A549 (cell line): ENCODE measurements at regions not wholly inside any gene's neighbourhood (a gene's known extent, or its start where the extent isn't known, plus 50 kb on each side); places are given as distances from the start of the nearest gene placed in this dataset.
"Not testable (repeated sequence)": the region's sequence is repeated elsewhere in the genome, so short reads cannot be mapped to it uniquely, and the experiment has no call there.

ENCODE experiments used
- ATAC-seq, 2 experiments: fragments of 200-7000 bp in 1 of 2; fragments of >200 bp in 1 of 2; cut with Nextera tagmentation in 1 of 2; cut with Tn5 transposase in 1 of 2; 3 replicates each; pipeline versions ENCODE4 v1.8.0 to v1.9.1; 2018 to 2020; ENCODE audit warnings: mild to moderate bottlenecking in 1 of 2, moderate library complexity in 1 of 2
- CTCF ChIA-PET: fragments of 300-600 bp; sonication (Branson Sonifier 250); formaldehyde crosslinking; extraction: SDS; loops from one replicate; lab custom pipeline; 2021; ENCODE audit warnings: antibody characterized with exemption, inconsistent platforms; lab: Yijun Ruan, JAX
- POLR2A ChIA-PET: fragments of 350-600 bp; formaldehyde crosslinking; extraction: SDS; loops from one replicate; lab custom pipeline; 2021; ENCODE audit warnings: antibody characterized with exemption, inconsistent platforms; lab: Yijun Ruan, JAX
- DNase-seq, 2 experiments: peaks; one replicate each; pipeline versions ENCODE4 v3.0.0 to v3.0.0-alpha.2; 2011 to 2016; ENCODE audit warnings: low read depth in 1 of 2, low spot score in 1 of 2
- FAIRE-seq: peaks from 2 replicates; lab custom pipeline; 2011; peaks lifted over from hg19 to GRCh38; lab: Jason Lieb, UNC
- H3K27ac ChIP-seq, 2 experiments: fragments of >200 bp; sonication (Bioruptor Twin); formaldehyde crosslinking; 3 replicates each; pipeline ENCODE4 v1.5.1; 2016 to 2017
- H3K4me1 ChIP-seq: fragments of >200 bp; sonication (Bioruptor Twin); formaldehyde crosslinking; 3 replicates; pipeline ENCODE4 v1.6.1; 2016
- H3K4me2 ChIP-seq: fragments of >200 bp; sonication (Bioruptor Twin); formaldehyde crosslinking; 3 replicates; pipeline ENCODE4 v1.6.1; 2016
- H3K4me3 ChIP-seq: fragments of >200 bp; sonication (Bioruptor Twin); formaldehyde crosslinking; 3 replicates; pipeline ENCODE4 v1.5.1; 2016
- H3K9me3 ChIP-seq: fragments of >200 bp; sonication (Bioruptor Twin); formaldehyde crosslinking; 3 replicates; pipeline ENCODE4 v1.6.1; 2016
- BHLHE40 ChIP-seq: IDR thresholded peaks from 2 replicates; pipeline ENCODE4 v1.6.1; 2012; ENCODE audit warnings: low read depth, low read length, inconsistent platforms
- CHD2 ChIP-seq: fragments of 150-350 bp; IDR thresholded peaks from 2 replicates; pipeline ENCODE4 v1.6.1; 2014; ENCODE audit warnings: low read length; ENCODE audit not compliant: partially characterized antibody
- EHMT2 ChIP-seq: fragments of 200-600 bp; sonication (generic); IDR thresholded peaks from 2 replicates; pipeline ENCODE4 v1.6.1; 2016; ENCODE audit warnings: antibody characterized with exemption, low read depth, mild to moderate bottlenecking, moderate library complexity
- FOSB ChIP-seq: fragments of 250-450 bp; sonication (Bioruptor Pico); IDR thresholded peaks from 2 replicates; pipeline ENCODE4 v1.5.0; 2020; ENCODE audit warnings: mild to moderate bottlenecking, moderate library complexity
- FOXS1 ChIP-seq: fragments of 250-450 bp; sonication (Bioruptor Pico); IDR thresholded peaks from 2 replicates; pipeline ENCODE4 v1.5.0; 2020; ENCODE audit warnings: mild to moderate bottlenecking, moderate library complexity
- GATA3 ChIP-seq: IDR thresholded peaks from 2 replicates; pipeline ENCODE4 v1.6.1; 2012; ENCODE audit warnings: borderline replicate concordance
- HEYL ChIP-seq: fragments of 250-450 bp; sonication (Bioruptor Pico); IDR thresholded peaks from 2 replicates; pipeline ENCODE4 v1.8.0; 2021; ENCODE audit warnings: mild to moderate bottlenecking, moderate library complexity
- HOXA7 ChIP-seq: fragments of 250-450 bp; sonication (Bioruptor Pico); IDR thresholded peaks from 2 replicates; pipeline ENCODE4 v1.5.0; 2020; ENCODE audit warnings: mild to moderate bottlenecking, moderate library complexity
- JUN ChIP-seq, 2 experiments: fragments of >200 bp; sonication (Bioruptor Twin); formaldehyde crosslinking; IDR thresholded peaks; 2 replicates in 1 of 2; 3 replicates in 1 of 2; pipeline ENCODE4 v1.6.1; 2016 to 2017
- PHF8 ChIP-seq: fragments of 200-600 bp; sonication (generic); IDR thresholded peaks from 2 replicates; pipeline ENCODE4 v1.6.1; 2016; ENCODE audit warnings: low read depth, mild to moderate bottlenecking, antibody characterized with exemption, moderate library complexity, borderline replicate concordance
- POLR2AphosphoS2 ChIP-seq: conservative IDR thresholded peaks from 2 replicates; pipeline ENCODE4 v1.6.1; 2012; ENCODE audit warnings: low read length, improper control_type of control experiment, inconsistent platforms
- RNF2 ChIP-seq: fragments of 200-600 bp; sonication (generic); IDR thresholded peaks from 2 replicates; pipeline ENCODE4 v1.6.1; 2016; ENCODE audit warnings: low read depth, mild to moderate bottlenecking, antibody characterized with exemption, moderate library complexity, borderline replicate concordance
- TFCP2L1 ChIP-seq: fragments of 250-450 bp; sonication (Bioruptor Pico); IDR thresholded peaks from 2 replicates; pipeline ENCODE4 v1.5.0; 2021; ENCODE audit warnings: mild to moderate bottlenecking
- ZFP36 ChIP-seq: fragments of 450-650 bp; IDR thresholded peaks from 2 replicates; pipeline ENCODE4 v1.6.1; 2014; ENCODE audit warnings: borderline replicate concordance; ENCODE audit not compliant: partially characterized antibody
- ZNF302 ChIP-seq: fragments of 250-450 bp; sonication (Bioruptor Pico); IDR thresholded peaks from 2 replicates; pipeline ENCODE4 v1.9.0; 2021; ENCODE audit warnings: inconsistent platforms, mild to moderate bottlenecking, moderate library complexity
- WGBS: methylation state at CpG from one replicate; pipeline ENCODE4 v1.1.6; 2017; ENCODE audit errors: missing lambda C conversion rate; 5-methylcytosine and 5-hydroxymethylcytosine counted together
- TF ChIP-seq, protein P1 (sequence below): fragments of >200 bp; sonication (Bioruptor Twin); formaldehyde crosslinking; IDR thresholded peaks from 2 replicates; pipeline ENCODE4 v1.6.1; 2016
- TF ChIP-seq, protein P2 (sequence below): fragments of >200 bp; sonication (Bioruptor Twin); formaldehyde crosslinking; IDR thresholded peaks from 3 replicates; pipeline ENCODE4 v1.6.1; 2016
- TF ChIP-seq, protein P3 (sequence below): fragments of 250-450 bp; sonication (Bioruptor Pico); IDR thresholded peaks from 2 replicates; pipeline ENCODE4 v1.5.0; 2021; ENCODE audit warnings: mild to moderate bottlenecking, moderate library complexity, borderline replicate concordance

DNA sequence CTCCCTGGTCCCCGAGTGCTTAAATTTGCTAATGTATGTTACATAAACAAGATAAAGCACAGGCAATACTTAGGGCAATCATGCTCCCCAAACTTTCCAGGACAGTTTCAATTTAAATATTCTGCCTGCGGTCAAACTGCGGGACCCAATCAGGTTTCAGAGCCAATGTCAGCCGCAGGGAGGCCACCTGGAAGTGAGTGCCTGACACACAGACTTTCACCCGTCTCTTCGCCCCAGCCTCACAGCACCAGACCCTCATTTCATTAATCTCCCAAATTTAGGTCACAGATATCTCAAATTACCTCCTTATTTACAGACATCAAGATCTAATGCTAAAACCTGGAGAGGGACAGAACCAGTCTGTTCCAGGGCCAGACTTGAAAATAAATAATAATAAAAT is 107.2 kb upstream of the ALDH1A3 start (continued):
- TF ChIP-seq EHMT2 (no peak), ZNF302 (no peak), RNF2 (no peak)
- TF ChIP-seq, protein P1, sequence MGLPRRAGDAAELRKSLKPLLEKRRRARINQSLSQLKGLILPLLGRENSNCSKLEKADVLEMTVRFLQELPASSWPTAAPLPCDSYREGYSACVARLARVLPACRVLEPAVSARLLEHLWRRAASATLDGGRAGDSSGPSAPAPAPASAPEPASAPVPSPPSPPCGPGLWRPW = no peak

DNA sequence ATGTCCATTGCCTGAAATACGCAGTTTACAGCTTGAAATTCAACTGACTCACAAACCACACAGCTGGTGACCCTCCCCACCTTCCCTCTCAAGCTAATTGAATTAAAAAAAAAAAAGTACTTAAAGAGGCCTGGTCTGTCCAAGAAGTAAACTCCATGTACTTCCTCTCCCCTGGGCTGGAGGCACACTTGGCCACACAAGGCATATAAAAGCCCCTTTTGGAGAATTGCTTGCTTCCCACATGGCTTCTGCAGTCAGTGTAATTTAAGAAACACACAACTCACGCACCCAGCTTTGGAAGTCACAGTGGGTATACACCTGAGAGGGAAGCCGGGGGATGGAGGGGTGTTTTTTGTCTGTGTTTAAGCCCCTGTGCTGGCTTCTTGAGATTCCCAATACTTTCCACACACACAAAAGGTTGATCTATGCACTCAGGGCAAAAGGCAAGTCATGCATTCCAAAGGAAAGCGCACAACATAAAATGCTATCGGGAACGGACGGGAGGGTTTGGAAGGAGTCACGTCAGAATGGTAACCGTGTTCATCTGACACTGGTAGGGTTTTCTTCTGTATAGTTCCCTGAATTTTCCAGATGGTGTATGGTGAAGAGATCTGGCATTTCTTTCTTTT is 106.6 kb upstream of the ALDH1A3 start:
- no peak for ATAC-seq
- Histone ChIP-seq H3K4me3 (no peak overlapping the region), H3K27ac (no peak overlapping the region), H3K4me1 (no peaks in the 10 kb centered on the region), H3K9me3 (no peaks in the 10 kb centered on the region), H3K4me2 (no peak overlapping the region)
- no peak for FAIRE-seq
- WGBS = 93% methylated on average over 9 of the region's 9 CpGs
- DNase-seq = no peak
- TF ChIP-seq PHF8 = no peak
- no peak for TF ChIP-seq TFCP2L1 (CRISPR knock-in tag)
- TF ChIP-seq HOXA7 (CRISPR knock-in tag) = no peak
- no peak for TF ChIP-seq GATA3
- no peak for TF ChIP-seq JUN (IDR thresholded peaks at IDR 0.05)
- TF ChIP-seq, protein P2, sequence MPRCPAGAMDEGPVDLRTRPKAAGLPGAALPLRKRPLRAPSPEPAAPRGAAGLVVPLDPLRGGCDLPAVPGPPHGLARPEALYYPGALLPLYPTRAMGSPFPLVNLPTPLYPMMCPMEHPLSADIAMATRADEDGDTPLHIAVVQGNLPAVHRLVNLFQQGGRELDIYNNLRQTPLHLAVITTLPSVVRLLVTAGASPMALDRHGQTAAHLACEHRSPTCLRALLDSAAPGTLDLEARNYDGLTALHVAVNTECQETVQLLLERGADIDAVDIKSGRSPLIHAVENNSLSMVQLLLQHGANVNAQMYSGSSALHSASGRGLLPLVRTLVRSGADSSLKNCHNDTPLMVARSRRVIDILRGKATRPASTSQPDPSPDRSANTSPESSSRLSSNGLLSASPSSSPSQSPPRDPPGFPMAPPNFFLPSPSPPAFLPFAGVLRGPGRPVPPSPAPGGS = no peak
- no peak for TF ChIP-seq POLR2AphosphoS2
- no peak for TF ChIP-seq CHD2
- TF ChIP-seq BHLHE40 = no peak
- no peak for TF ChIP-seq FOSB (CRISPR knock-in tag)
- POLR2A ChIA-PET = no interaction called here
- CTCF ChIA-PET = interaction anchor here (0.6 to 1.6 kb wide), 2 partner anchors 102 to 235 kb away, joined by 3 to 4 read pairs; no protein-coding TSS in a partner anchor

DNA sequence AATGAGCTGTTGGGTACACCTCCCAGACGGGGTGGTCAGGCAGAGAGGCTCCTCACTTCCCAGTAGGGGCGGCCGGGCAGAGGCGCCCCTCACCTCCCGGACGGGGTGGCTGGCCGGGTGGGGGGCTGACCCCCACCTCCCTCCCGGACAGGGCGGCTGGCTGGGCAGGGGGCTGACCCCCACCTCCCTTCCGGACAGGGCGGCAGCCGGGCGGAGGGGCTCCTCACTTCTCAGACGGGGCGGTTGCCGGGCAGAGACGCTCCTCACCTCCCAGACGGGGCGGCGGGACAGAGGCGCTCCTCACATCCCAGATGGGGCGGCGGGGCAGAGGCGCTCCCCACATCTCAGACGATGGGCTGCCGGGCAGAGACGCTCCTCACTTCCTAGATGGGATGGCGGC is 105.6 kb upstream of the ALDH1A3 start:
- DNase-seq, H3K4me3 ChIP-seq, H3K4me1 ChIP-seq, CTCF ChIA-PET, H3K4me2 ChIP-seq, ATAC-seq, POLR2A ChIA-PET, H3K9me3 ChIP-seq, H3K27ac ChIP-seq, FAIRE-seq: not testable (repeated sequence)
- WGBS = 50% methylated on average over 1 of the region's 28 CpGs

DNA sequence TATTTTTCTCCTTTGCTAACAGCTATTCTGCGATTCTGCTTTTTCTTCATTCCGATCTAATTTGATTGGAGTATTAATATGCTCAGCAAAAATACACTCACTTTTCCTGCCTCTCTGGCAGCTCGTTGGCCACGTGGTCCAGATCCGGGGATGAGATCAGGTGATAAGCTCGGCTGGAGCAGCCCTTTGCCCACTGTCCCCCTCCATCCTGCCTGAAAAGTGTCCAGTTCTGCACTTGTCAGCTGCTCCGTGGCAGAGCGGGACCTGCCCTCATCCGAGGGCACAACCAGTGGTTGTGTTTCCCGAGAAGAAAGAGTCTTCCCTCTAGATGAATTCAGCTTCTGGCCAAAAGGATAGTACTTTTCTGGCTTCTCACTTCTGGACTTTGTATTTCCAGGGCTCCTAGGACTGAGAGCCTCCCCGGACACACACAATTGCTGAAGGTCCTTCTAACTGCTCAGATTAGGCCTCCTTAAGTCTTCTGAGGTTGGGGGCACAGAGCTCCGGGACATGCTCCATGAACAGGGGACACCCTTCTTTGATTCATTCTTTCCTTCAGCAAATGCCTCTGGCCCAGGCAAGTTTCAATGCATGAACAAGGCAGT is 103.9 kb upstream of the ALDH1A3 start:
- DNase-seq = no peak
- TF ChIP-seq FOXS1 (CRISPR knock-in tag) = no peak
- TF ChIP-seq, protein P2 = no peak
- no peak for TF ChIP-seq HEYL (CRISPR knock-in tag)
- TF ChIP-seq, protein P3, sequence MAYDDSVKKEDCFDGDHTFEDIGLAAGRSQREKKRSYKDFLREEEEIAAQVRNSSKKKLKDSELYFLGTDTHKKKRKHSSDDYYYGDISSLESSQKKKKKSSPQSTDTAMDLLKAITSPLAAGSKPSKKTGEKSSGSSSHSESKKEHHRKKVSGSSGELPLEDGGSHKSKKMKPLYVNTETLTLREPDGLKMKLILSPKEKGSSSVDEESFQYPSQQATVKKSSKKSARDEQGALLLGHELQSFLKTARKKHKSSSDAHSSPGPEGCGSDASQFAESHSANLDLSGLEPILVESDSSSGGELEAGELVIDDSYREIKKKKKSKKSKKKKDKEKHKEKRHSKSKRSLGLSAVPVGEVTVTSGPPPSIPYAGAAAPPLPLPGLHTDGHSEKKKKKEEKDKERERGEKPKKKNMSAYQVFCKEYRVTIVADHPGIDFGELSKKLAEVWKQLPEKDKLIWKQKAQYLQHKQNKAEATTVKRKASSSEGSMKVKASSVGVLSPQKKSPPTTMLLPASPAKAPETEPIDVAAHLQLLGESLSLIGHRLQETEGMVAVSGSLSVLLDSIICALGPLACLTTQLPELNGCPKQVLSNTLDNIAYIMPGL (CRISPR knock-in tag) = no peak
- TF ChIP-seq ZFP36 = no peak
- TF ChIP-seq, all 56 proteins: peak for 0
- H3K9me3 ChIP-seq = no peaks in the 10 kb centered on the region
- POLR2A ChIA-PET = no interaction called here
- FAIRE-seq (no peak), ATAC-seq (no peak)
- CTCF ChIA-PET = interaction anchor here (0.6 to 1.0 kb wide), 3 partner anchors 9 to 97 kb away, joined by 3 to 4 read pairs (median 3); no protein-coding TSS in a partner anchor
- no peak overlapping the region for H3K4me3 ChIP-seq
- 80% methylated on average over 12 of the region's 12 CpGs for WGBS
- H3K4me2 ChIP-seq = no peak overlapping the region
- no peak overlapping the region for H3K27ac ChIP-seq
- H3K4me1 ChIP-seq = no peaks in the 10 kb centered on the region
